Ascending aorta (tissue), 2 donors: ENCODE measurements at regions not wholly inside any gene's neighbourhood (a gene's known extent, or its start where the extent isn't known, plus 50 kb on each side); places are given as distances from the start of the nearest gene placed in this dataset.

Experiments
- DNase-seq, 2 donors: peaks; one replicate each; pipeline ENCODE4 v3.0.0-alpha.2; 2019; ENCODE audit warnings: low spot score in 2 of 2
- H3K27ac ChIP-seq, 2 donors: fragments of 200-600 bp; sonication (generic); one replicate each; pipeline ENCODE4 v1.5.1; 2016 to 2017; ENCODE audit warnings: mild to moderate bottlenecking in 1 of 2
- H3K27me3 ChIP-seq: fragments of 200-600 bp; sonication (generic); one replicate; pipeline ENCODE4 v1.5.1; 2017
- H3K36me3 ChIP-seq, 2 donors: fragments of 200-600 bp; sonication (generic); one replicate each; pipeline ENCODE4 v1.5.1; 2016
- H3K4me1 ChIP-seq, 2 donors: fragments of 200-600 bp; sonication (generic); one replicate each; pipeline ENCODE4 v1.5.1; 2016 to 2017; ENCODE audit warnings: mild to moderate bottlenecking in 1 of 2
- H3K4me3 ChIP-seq, 2 donors: fragments of 200-600 bp; sonication (generic); one replicate each; pipeline ENCODE4 v1.5.1; 2016 to 2017; ENCODE audit warnings: mild to moderate bottlenecking in 1 of 2
- H3K9me3 ChIP-seq, 2 donors: fragments of 200-600 bp; sonication (generic); one replicate each; pipeline ENCODE4 v1.5.1; 2016
- intact Hi-C: fragments of 100-400 bp; cut with DNase I; formaldehyde crosslinking; loops from one replicate; pipeline ENCODE4 v1.15.1; 2023
- TF ChIP-seq, protein P1 (sequence below), 3 experiments: fragments of 200-600 bp in 2 of 3; fragments of 450-650 bp in 1 of 3; sonication (generic) in 2 of 3; IDR thresholded peaks; one replicate each; pipeline ENCODE4 v1.5.1; 2016 to 2019; ENCODE audit warnings: antibody characterized with exemption in 3 of 3, mild to moderate bottlenecking in 1 of 3, moderate library complexity in 1 of 3

DNA sequence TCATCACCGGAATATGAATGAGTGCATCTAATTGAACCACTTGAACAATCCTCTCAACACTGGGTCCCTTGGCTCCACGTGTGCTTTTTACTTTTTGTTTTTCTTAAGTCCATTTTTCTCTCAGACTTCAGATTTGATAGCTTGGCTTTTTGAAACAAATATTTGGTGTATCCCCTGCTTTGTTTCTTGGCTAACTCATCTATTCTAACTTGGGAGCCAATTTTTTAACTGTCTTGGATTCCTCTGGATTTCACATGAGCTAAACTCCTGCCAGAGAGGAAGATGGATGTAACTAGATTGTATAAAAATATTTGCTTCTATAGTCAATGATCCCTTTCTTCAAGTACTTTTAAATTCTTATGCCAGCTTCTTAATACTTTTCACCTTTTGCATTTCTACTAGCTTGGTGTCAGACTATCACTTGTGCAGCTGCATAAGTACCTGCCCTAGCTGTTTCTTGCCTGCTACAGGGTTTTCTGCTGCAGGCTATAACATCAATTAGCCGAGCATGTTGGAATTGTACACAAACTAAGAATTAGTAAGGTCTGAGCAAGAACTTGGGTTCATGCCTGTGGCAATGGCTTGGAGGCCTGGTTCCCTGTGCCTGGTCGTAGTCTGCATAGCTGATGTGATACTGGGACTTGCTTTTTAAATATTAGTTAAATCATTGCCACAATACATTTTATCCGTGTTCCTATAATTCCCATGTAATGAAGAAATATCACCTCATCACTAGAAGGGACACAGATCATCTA, 281.5 kb downstream of the EN1 start:
- H3K36me3 ChIP-seq = no peaks in the 10 kb centered on the region
- no peaks in the 10 kb centered on the region for H3K9me3 ChIP-seq
- intact Hi-C loops = no loop called here
- no peaks in the 10 kb centered on the region for H3K4me1 ChIP-seq
- H3K4me3 ChIP-seq = no peak overlapping the region
- no peaks in the 10 kb centered on the region for H3K27me3 ChIP-seq
- H3K27ac ChIP-seq = no peak overlapping the region
- TF ChIP-seq, protein P1, sequence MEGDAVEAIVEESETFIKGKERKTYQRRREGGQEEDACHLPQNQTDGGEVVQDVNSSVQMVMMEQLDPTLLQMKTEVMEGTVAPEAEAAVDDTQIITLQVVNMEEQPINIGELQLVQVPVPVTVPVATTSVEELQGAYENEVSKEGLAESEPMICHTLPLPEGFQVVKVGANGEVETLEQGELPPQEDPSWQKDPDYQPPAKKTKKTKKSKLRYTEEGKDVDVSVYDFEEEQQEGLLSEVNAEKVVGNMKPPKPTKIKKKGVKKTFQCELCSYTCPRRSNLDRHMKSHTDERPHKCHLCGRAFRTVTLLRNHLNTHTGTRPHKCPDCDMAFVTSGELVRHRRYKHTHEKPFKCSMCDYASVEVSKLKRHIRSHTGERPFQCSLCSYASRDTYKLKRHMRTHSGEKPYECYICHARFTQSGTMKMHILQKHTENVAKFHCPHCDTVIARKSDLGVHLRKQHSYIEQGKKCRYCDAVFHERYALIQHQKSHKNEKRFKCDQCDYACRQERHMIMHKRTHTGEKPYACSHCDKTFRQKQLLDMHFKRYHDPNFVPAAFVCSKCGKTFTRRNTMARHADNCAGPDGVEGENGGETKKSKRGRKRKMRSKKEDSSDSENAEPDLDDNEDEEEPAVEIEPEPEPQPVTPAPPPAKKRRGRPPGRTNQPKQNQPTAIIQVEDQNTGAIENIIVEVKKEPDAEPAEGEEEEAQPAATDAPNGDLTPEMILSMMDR (IDR thresholded peaks at IDR 0.05) = no peak
- DNase-seq = no peak

DNA sequence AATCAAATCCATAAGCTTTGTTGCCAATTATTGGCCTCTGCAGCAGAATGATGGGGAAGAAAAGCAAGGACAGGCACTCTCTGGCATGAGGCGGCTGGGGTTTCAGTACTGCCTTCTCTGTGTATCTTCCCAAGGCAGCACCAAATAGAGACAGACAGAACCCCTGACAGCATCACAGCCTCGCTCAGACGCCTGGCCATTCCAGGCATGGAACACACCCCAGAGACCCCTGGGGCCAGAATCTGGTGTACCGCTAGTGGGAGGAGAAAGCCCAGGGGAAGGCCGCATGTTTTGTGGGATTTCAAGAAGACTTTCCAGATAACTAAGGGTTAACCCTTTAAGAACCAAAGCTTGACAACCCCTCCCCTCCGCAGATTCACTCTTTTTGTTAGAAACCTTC, 282.1 kb downstream of the EN1 start:
- Histone ChIP-seq H3K9me3 (no peaks in the 10 kb centered on the region), H3K36me3 (no peaks in the 10 kb centered on the region), H3K4me3 (no peak overlapping the region), H3K4me1 (no peaks in the 10 kb centered on the region), H3K27me3 (no peaks in the 10 kb centered on the region), H3K27ac (no peak overlapping the region)
- TF ChIP-seq, protein P1 (IDR thresholded peaks at IDR 0.05) = no peak
- intact Hi-C loops = no loop called here
- no peak for DNase-seq

DNA sequence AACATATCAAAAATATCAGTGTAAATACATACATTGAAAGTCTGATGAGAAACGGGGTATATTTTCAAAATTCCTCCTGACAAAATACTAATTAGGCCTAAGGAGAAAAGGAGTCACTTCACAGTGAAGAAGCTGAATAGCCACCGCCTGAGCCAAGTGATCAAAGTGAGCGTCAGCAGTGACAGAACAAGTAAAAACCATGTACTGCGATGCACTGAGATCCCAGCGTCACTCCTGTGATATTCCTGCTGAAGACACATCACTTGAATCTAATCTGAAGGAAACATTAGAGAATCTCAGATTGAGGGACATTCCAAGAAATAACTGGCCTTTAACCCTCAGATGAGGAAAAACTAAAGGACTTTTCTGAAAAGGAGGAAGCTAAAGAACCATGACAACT, 285.3 kb downstream of the EN1 start:
- Histone ChIP-seq H3K36me3 (no peaks in the 10 kb centered on the region), H3K9me3 (no peaks in the 10 kb centered on the region), H3K27ac (no peak overlapping the region), H3K27me3 (no peaks in the 10 kb centered on the region), H3K4me3 (no peak overlapping the region), H3K4me1 (no peaks in the 10 kb centered on the region)
- intact Hi-C loops = no loop called here
- DNase-seq = no peak
- TF ChIP-seq, protein P1 (IDR thresholded peaks at IDR 0.05) = no peak

DNA sequence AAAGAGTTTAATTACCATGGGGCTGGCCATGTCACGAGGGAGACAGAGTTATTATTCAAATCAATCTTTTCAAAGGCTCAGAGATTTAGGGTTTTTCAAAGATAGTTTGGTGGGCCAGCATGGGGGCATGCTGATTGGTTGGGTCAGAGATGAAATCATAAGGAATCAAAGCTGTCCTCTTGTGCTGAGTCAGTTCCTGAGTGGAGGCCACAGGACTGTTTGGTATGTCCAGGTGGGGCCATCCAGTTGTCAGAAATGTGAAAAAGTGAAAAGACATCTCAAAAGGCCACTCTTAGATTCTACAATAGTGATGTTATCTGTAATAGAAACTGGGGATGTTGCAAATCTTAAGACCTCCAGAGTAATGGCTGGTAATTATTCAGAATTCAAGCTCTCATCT, 288.6 kb downstream of the EN1 start:
- Histone ChIP-seq H3K4me1 (no peaks in the 10 kb centered on the region), H3K4me3 (no peak overlapping the region), H3K27me3 (no peaks in the 10 kb centered on the region), H3K36me3 (no peaks in the 10 kb centered on the region), H3K27ac (no peak overlapping the region), H3K9me3 (no peaks in the 10 kb centered on the region)
- no peak for DNase-seq
- TF ChIP-seq, protein P1 (IDR thresholded peaks at IDR 0.05) = no peak
- intact Hi-C loops = no loop called here

DNA sequence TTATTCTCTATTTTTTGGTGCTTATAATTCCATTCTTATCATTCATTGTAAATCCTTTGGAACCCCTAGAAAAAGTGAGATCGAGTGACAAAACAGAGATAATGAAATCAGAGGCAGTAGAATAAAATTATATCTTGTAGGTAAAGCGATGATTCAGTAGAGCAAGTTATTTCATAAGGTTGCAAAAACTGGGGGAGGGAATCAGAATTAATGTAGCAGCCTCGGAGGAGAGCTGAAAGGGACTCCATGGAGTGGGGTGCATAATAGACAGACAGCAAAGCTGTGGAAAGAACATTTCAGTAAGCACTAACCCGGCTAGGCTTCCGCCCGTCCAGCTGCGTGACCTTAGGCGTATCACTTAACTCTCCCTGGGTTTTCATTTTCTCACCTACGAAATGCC, 289.7 kb downstream of the EN1 start:
- DNase-seq = no peak
- Histone ChIP-seq H3K36me3 (no peaks in the 10 kb centered on the region), H3K4me3 (no peak overlapping the region), H3K27me3 (no peaks in the 10 kb centered on the region), H3K9me3 (no peaks in the 10 kb centered on the region), H3K4me1 (no peaks in the 10 kb centered on the region), H3K27ac (no peak overlapping the region)
- TF ChIP-seq, protein P1 (IDR thresholded peaks at IDR 0.05) = no peak
- intact Hi-C loops = no loop called here

DNA sequence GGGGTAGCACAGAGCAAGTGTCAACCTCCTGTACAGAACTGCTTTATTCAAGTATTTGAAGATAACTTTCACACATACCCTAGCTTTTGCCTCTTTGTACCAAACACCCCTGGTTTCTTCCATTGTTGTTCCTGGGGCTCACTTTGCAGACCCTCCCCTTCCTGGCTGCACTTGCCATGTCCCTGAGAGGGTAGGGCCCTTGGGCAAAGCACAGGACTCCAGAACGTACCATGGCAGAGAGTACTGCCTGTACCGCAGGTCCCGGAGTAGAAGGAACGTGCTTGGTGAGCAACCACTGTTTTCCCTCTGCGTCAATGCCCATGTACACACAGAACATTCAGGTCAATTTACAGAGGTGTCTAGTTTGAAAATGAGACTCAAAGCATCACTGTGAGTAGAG, 290.4 kb downstream of the EN1 start:
- intact Hi-C loops = no loop called here
- no peak for DNase-seq
- Histone ChIP-seq H3K27me3 (no peaks in the 10 kb centered on the region), H3K27ac (no peak overlapping the region), H3K36me3 (no peaks in the 10 kb centered on the region), H3K9me3 (no peaks in the 10 kb centered on the region), H3K4me1 (no peaks in the 10 kb centered on the region), H3K4me3 (no peak overlapping the region)
- TF ChIP-seq, protein P1 (IDR thresholded peaks at IDR 0.05) = no peak
